PC-9 (cell line): ENCODE measurements at regions not wholly inside any gene's neighbourhood (a gene's known extent, or its start where the extent isn't known, plus 50 kb on each side); places are given as distances from the start of the nearest gene placed in this dataset.

Experiments used
- BruUV-seq: library from RNA; stranded (reverse); fragments of 400-500 nt; replicated peaks from 2 replicates; lab custom pipeline; 2021; lab: Mats Ljungman, UMichigan
- CTCF ChIA-PET: fragments of 300-600 bp; sonication (Branson Sonifier 250); formaldehyde crosslinking; loops from one replicate; lab custom pipeline; 2022; ENCODE audit warnings: antibody characterized with exemption; lab: Charles Lee
- POLR2A ChIA-PET: fragments of 300-600 bp; sonication (Branson Sonifier 250); formaldehyde crosslinking; loops from one replicate; lab custom pipeline; 2022; ENCODE audit warnings: antibody characterized with exemption; ENCODE audit not compliant: unreplicated experiment; lab: Charles Lee
- DNase-seq, 2 experiments: peaks; one replicate each; pipeline versions ENCODE4 v3.0.0 to v3.0.0-alpha.2; 2015 to 2022; ENCODE audit warnings: mixed read lengths in 1 of 2
- H2AFZ ChIP-seq: fragments of 200-600 bp; sonication (generic); 2 replicates; pipeline ENCODE4 v1.8.1; 2017; ENCODE audit warnings: antibody characterized with exemption
- H3F3A ChIP-seq: fragments of 200-600 bp; sonication (generic); 2 replicates; pipeline ENCODE4 v1.8.1; 2017; ENCODE audit warnings: antibody characterized with exemption, mild to moderate bottlenecking, low read depth; ENCODE audit not compliant: insufficient read depth
- H3K27ac ChIP-seq: fragments of 200-600 bp; sonication (generic); 2 replicates; pipeline ENCODE4 v1.6.1; 2016; ENCODE audit warnings: mixed run types
- H3K27me3 ChIP-seq: fragments of 200-600 bp; sonication (generic); 2 replicates; pipeline ENCODE4 v1.6.1; 2016; ENCODE audit warnings: low read depth, mixed run types; ENCODE audit not compliant: insufficient read depth
- H3K36me3 ChIP-seq: fragments of 200-600 bp; sonication (generic); 2 replicates; pipeline ENCODE4 v1.6.1; 2016; ENCODE audit warnings: low read depth, mixed run types
- H3K4me1 ChIP-seq: fragments of 200-600 bp; sonication (generic); replicated peaks from 2 replicates; pipeline ENCODE4 v1.6.1; 2016; ENCODE audit warnings: mixed run types; ENCODE audit not compliant: insufficient read depth
- H3K4me2 ChIP-seq: fragments of 200-600 bp; sonication (generic); 2 replicates; pipeline ENCODE4 v1.6.1; 2017; ENCODE audit warnings: mixed run types
- H3K4me3 ChIP-seq: fragments of 200-600 bp; sonication (generic); 2 replicates; pipeline ENCODE4 v1.6.1; 2016; ENCODE audit warnings: mixed run types
- H3K79me2 ChIP-seq: fragments of 200-600 bp; sonication (generic); 2 replicates; pipeline ENCODE4 v1.6.1; 2017; ENCODE audit warnings: low read depth, mixed run types
- H3K9me2 ChIP-seq: fragments of 200-600 bp; sonication (generic); 2 replicates; pipeline ENCODE4 v1.8.1; 2017; ENCODE audit warnings: mild to moderate bottlenecking; ENCODE audit not compliant: insufficient read depth
- H3K9me3 ChIP-seq: fragments of 200-600 bp; sonication (generic); 2 replicates; pipeline ENCODE4 v1.8.1; 2016; ENCODE audit warnings: low read depth; ENCODE audit not compliant: insufficient read depth
- H4K20me1 ChIP-seq: fragments of 200-600 bp; sonication (generic); 2 replicates; pipeline ENCODE4 v1.8.1; 2017; ENCODE audit not compliant: insufficient read depth
- CTCF ChIP-seq: fragments of 200-600 bp; sonication (generic); conservative IDR thresholded peaks from 2 replicates; pipeline ENCODE4 v1.6.1; 2017; ENCODE audit warnings: mixed run types, antibody characterized with exemption, mild to moderate bottlenecking, moderate library complexity
- EZH2 ChIP-seq: fragments of 200-600 bp; sonication (generic); IDR thresholded peaks from 2 replicates; pipeline ENCODE4 v1.8.0; 2017; ENCODE audit warnings: antibody characterized with exemption, low read depth
- intact Hi-C: fragments of 100-400 bp; cut with micrococcal nuclease; formaldehyde crosslinking; loops from one replicate; pipeline ENCODE4 v1.10.0; 2022; ENCODE audit not compliant: unreplicated experiment

- intact Hi-C loops, result no loop called here
- H2AFZ ChIP-seq, result no peak overlapping the region
Measured at GRCh38 chr16:48947371-48947713, 334.3 kb downstream of the CBLN1 start.

GRCh38 chr16:48946686-48947370 lies 334.8 kb downstream of the CBLN1 start:
- Histone ChIP-seq H3K4me2 (no peak overlapping the region), H3F3A (no peaks in the 10 kb centered on the region), H3K4me1 (no peaks in the 10 kb centered on the region), H3K9me3 (no peaks in the 10 kb centered on the region), H3K79me2 (no peaks in the 10 kb centered on the region), H4K20me1 (no peaks in the 10 kb centered on the region), H3K27me3 (no peaks in the 10 kb centered on the region), H3K36me3 (no peaks in the 10 kb centered on the region), H3K4me3 (no peak overlapping the region), H3K9me2 (no peaks in the 10 kb centered on the region), H2AFZ (no peak overlapping the region), H3K27ac (no peak overlapping the region)
- no TSS peak for BruUV-seq
- ChIA-PET POLR2A (no interaction called here), CTCF (no interaction called here)
- no peak for DNase-seq
- TF ChIP-seq EZH2 (no peak), CTCF (no peak)
- intact Hi-C loops, result no loop called here

More at GRCh38 chr16:48947371-48947713, 334.3 kb downstream of the CBLN1 start:
- POLR2A ChIA-PET, result no interaction called here
- no peaks in the 10 kb centered on the region for H3K9me3 ChIP-seq
- H3K36me3 ChIP-seq, result no peaks in the 10 kb centered on the region
- TF ChIP-seq CTCF (no peak), EZH2 (no peak)
- no peaks in the 10 kb centered on the region for H3K4me1 ChIP-seq
- no peak overlapping the region for H3K4me2 ChIP-seq
- H4K20me1 ChIP-seq, result no peaks in the 10 kb centered on the region
- CTCF ChIA-PET, result no interaction called here
- H3K27ac ChIP-seq, result no peak overlapping the region
- no peaks in the 10 kb centered on the region for H3K79me2 ChIP-seq
- DNase-seq, result no peak
- no peaks in the 10 kb centered on the region for H3K27me3 ChIP-seq
- BruUV-seq, result no TSS peak
- no peaks in the 10 kb centered on the region for H3K9me2 ChIP-seq
- no peak overlapping the region for H3K4me3 ChIP-seq
- H3F3A ChIP-seq, result no peaks in the 10 kb centered on the region

DNA sequence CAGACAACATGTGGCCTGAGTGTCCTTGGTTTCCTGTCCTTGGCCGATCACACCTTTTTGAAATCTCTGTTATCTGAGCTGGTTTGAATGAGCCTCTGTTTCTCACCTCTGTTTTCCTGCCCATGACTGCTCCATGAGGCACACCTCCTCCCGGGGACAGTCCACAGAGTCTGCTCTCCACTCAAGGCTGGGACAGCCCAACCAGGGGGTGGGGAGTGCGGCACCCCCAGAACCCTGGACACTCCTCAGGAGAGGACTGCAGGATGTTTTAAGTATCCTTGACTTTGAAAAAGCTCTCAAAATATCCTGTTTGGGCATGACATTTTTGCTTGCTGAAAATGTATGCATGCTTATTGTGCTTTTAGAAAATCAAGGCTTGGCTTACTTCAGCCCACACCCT lies 333.0 kb upstream of the N4BP1 start:
- ChIA-PET CTCF (no interaction called here), POLR2A (no interaction called here)

More for the DNA sequence above, 333.0 kb upstream of the N4BP1 start:
- Histone ChIP-seq H3K4me1 (no peaks in the 10 kb centered on the region), H4K20me1 (no peaks in the 10 kb centered on the region), H3K79me2 (no peaks in the 10 kb centered on the region), H2AFZ (no peak overlapping the region), H3K36me3 (no peaks in the 10 kb centered on the region), H3K27ac (no peak overlapping the region), H3K4me2 (no peak overlapping the region), H3K9me2 (no peaks in the 10 kb centered on the region), H3K27me3 (no peaks in the 10 kb centered on the region), H3K9me3 (no peaks in the 10 kb centered on the region), H3K4me3 (no peak overlapping the region), H3F3A (no peaks in the 10 kb centered on the region)
- TF ChIP-seq EZH2 (no peak), CTCF (no peak)
- no TSS peak for BruUV-seq
- no peak for DNase-seq
- intact Hi-C loops, result no loop called here
